Right lobe of liver (tissue), 4 donors: ENCODE measurements at regions not wholly inside any gene's neighbourhood (a gene's known extent, or its start where the extent isn't known, plus 50 kb on each side); places are given as distances from the start of the nearest gene placed in this dataset.

Source experiments
- CTCF ChIP-seq, 4 donors: fragments of 200-600 bp in 3 of 4; fragments of 450-650 bp in 1 of 4; IDR thresholded peaks; one replicate each; pipeline versions ENCODE4 v1.5.1 to v1.8.0; 2016 to 2022; ENCODE audit warnings: antibody characterized with exemption in 4 of 4, mild to moderate bottlenecking in 2 of 4
- POLR2A ChIP-seq: fragments of 450-650 bp; IDR thresholded peaks from one replicate; pipeline ENCODE4 v1.6.1; 2017; ENCODE audit warnings: antibody characterized with exemption, mild to moderate bottlenecking
- donor health status: DM: no; HTN: no; CAD: no.
- donor health status: DM: no; HTN: no; CAD: no.
- donor health status: DM: no; HTN: yes; CAD: no.

- no peak for TF ChIP-seq POLR2A
- no peak for TF ChIP-seq CTCF (IDR thresholded peaks at IDR 0.05)
Measured at GRCh38 chr1:218699421-218699820, 354.3 kb downstream of the TGFB2 start.
